ENCODE measurements at regions not wholly inside any gene's neighbourhood (a gene's known extent, or its start where the extent isn't known, plus 50 kb on each side); places are given as distances from the start of the nearest gene placed in this dataset.

DNA sequence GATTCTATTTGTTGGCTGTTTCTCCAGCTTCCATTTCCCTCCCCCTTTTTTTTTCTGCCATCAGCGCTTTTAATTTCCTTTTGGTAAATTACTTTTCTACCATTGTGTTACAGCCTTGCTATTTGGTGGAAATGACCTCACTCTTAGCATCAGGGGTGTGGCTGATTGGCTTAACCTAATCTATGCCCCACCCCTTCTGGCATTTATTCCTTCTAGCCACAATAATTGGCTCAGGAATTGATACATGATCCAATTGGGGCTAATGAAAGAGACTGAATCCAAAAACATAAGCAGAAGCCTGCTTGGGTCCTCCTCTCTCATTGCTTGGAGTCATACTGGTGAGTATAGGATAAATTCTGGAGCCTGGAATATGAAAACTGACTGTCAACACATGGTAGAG lies 402.4 kb upstream of the LRRC4C start:
- H3K9me3 ChIP-seq, result no peaks in the 10 kb centered on the region
- FAIRE-seq (no peak), DNase-seq (no peak), ATAC-seq (no peak)
- H3K4me3 ChIP-seq, result no peak overlapping the region
- TF ChIP-seq CTCF (IDR thresholded peaks at IDR 0.05), result no peak
- no peaks in the 10 kb centered on the region for H3K4me1 ChIP-seq
- 80 to 85% methylated on average over 1 of the region's 1 CpG for WGBS, 2 donors
- no peaks in the 10 kb centered on the region for H3K36me3 ChIP-seq
- no peaks in the 10 kb centered on the region for H3K27me3 ChIP-seq
- intact Hi-C loops (cut with DNase I), result no loop called here
- no peak overlapping the region for H3K27ac ChIP-seq

- no peaks in the 10 kb centered on the region for H3K9me3 ChIP-seq
- DNase-seq (no peak), FAIRE-seq (no peak), ATAC-seq (no peak)
- no peak for TF ChIP-seq CTCF (IDR thresholded peaks at IDR 0.05)
- no peaks in the 10 kb centered on the region for H3K4me1 ChIP-seq
- H3K36me3 ChIP-seq, result no peaks in the 10 kb centered on the region
- H3K27ac ChIP-seq, result no peak overlapping the region
- intact Hi-C loops (cut with DNase I), result no loop called here
- peaks cover 0 to 4% (median 0%) of the 10 kb centered on the region in 4 donors for H3K27me3 ChIP-seq
- H3K4me3 ChIP-seq, result no peak overlapping the region
Measured at GRCh38 chr11:41866525-41866924, 407.1 kb upstream of the LRRC4C start.

DNA sequence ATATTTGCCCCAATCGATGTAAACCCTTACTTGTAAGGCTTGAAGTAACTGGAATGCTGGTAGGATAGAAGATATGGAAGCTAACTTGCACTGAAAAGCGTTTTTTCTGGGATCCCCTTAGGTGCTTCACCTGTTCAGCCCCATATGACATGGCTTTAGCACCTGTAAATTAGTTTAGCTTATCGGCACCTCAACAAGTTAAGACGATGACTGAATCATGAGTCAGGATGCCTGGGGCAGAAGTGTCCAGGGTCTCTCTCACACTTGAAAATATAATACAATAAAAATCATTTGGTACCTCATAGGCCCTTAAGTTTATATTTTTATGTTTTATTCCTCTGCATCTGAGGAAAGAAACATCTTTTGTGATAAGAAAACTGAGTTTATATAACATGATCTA lies 409.2 kb upstream of the LRRC4C start:
- Histone ChIP-seq H3K36me3 (no peaks in the 10 kb centered on the region), H3K4me3 (no peak overlapping the region), H3K4me1 (no peaks in the 10 kb centered on the region), H3K9me3 (no peaks in the 10 kb centered on the region), H3K27ac (no peak overlapping the region), H3K27me3 (peaks cover 0 to 4% (median 0%) of the 10 kb centered on the region in 4 donors)
- TF ChIP-seq CTCF (IDR thresholded peaks at IDR 0.05), result no peak
- WGBS, 2 donors, result 54 to 69% methylated on average over 4 of the region's 4 CpGs
- no peak for FAIRE-seq
- intact Hi-C loops (cut with DNase I), result no loop called here
- no peak for DNase-seq
- ATAC-seq, result no peak

- FAIRE-seq (no peak), ATAC-seq (no peak), DNase-seq (no peak)
- intact Hi-C loops (cut with DNase I), result no loop called here
- H3K9me3 ChIP-seq, result no peaks in the 10 kb centered on the region
- H3K27ac ChIP-seq, result no peak overlapping the region
- WGBS, 2 donors, result 46 to 78% methylated on average over 3 of the region's 3 CpGs
- H3K4me1 ChIP-seq, result no peaks in the 10 kb centered on the region
- TF ChIP-seq CTCF (IDR thresholded peaks at IDR 0.05), result no peak
- no peak overlapping the region for H3K4me3 ChIP-seq
- peaks cover 0 to 2% (median 0%) of the 10 kb centered on the region in 4 donors for H3K27me3 ChIP-seq
- no peaks in the 10 kb centered on the region for H3K36me3 ChIP-seq
Measured at GRCh38 chr11:41872426-41872825, 413.0 kb upstream of the LRRC4C start.

DNA sequence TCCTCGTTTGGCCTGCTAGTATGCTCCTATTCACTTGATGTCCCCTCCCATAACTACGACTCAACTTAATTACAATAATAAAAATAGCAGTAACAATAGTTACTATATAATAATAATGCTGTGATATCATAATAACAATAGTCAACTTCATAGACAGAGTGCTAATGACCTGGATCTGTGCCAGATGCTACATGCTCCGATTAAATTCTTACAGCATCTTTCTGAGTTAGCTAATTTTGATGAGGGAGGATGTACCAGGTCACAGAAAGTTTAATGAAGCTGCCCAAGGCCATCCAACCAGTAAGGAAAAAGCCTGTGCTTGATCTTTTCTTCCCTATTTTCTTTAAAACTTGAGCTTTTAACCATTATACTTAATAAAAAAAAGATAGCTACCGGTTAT lies 413.4 kb upstream of the LRRC4C start:
- Histone ChIP-seq H3K36me3 (no peaks in the 10 kb centered on the region), H3K4me1 (no peaks in the 10 kb centered on the region), H3K27me3 (no peaks in the 10 kb centered on the region), H3K27ac (no peak overlapping the region), H3K4me3 (no peak overlapping the region), H3K9me3 (no peaks in the 10 kb centered on the region)
- FAIRE-seq (no peak), ATAC-seq (no peak), DNase-seq (no peak)
- intact Hi-C loops (cut with DNase I), result no loop called here
- WGBS, 2 donors, result 56 to 81% methylated on average over 4 of the region's 4 CpGs
- TF ChIP-seq CTCF (IDR thresholded peaks at IDR 0.05), result no peak
